ENCODE measurements at regions not wholly inside any gene's neighbourhood (a gene's known extent, or its start where the extent isn't known, plus 50 kb on each side); places are given as distances from the start of the nearest gene placed in this dataset.

DNA sequence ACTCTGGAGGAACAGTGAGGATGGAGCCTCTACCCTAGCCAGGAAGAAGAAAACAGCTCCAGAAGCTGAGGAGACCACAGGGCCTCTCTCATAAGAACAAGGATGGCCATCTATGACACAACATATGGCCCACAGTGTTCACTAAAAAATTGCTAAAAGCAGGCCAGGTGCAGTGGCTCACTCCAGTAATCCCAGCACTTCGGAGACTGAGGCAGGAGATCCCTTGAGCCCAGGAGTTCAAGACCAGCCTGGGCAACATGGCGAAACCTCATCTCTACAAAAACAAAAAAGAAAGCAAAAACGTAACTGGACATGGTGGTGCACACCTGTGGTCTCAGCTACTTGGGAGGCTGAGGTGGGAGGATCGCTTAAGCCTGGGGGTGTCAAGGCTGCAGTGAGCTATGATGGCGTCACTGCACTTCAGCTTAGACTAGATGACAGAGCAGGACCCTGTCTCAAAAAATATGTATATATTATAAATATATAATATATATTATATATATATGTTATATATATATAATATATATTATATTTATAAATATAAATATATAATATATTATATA lies 103.1 kb downstream of the TOMM20 start:
- DNase-seq: no peak

DNA sequence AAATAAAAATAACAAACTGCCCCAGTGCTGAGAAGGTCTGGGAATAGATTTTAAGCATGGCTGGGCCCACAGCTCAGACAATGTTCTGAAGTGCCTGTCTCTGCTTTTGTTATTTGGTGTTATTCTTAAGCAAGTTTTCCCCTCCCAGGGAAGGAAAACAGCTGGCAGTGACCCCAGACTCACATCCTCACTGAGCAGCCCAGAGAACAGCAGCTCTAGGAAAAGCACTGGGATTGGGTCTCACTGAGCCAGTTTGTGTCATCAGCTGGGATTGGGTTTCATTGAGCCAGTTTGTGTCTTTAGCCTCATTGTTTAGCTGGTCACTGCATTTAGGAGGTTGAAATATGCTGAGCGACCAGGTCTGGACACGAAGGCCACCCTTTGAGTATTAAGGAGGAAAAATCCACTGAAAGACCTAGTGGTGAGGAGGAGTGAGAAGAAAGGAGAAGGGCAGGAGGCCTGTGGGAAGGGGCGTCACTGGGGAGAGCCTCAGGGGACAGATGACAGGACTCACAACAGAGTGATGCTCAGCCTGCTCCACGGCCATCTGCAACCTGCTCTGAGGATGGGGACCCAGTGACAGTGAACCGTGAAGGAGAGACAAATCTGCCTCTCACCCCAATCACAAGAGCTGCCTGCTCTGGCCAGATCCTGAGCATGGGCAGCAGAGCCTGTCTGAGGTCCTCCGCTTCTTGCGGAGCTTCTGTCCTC lies 103.8 kb downstream of the TOMM20 start:
- peak in 1 of 2 experiments; percentile 11 for DNase-seq

DNA sequence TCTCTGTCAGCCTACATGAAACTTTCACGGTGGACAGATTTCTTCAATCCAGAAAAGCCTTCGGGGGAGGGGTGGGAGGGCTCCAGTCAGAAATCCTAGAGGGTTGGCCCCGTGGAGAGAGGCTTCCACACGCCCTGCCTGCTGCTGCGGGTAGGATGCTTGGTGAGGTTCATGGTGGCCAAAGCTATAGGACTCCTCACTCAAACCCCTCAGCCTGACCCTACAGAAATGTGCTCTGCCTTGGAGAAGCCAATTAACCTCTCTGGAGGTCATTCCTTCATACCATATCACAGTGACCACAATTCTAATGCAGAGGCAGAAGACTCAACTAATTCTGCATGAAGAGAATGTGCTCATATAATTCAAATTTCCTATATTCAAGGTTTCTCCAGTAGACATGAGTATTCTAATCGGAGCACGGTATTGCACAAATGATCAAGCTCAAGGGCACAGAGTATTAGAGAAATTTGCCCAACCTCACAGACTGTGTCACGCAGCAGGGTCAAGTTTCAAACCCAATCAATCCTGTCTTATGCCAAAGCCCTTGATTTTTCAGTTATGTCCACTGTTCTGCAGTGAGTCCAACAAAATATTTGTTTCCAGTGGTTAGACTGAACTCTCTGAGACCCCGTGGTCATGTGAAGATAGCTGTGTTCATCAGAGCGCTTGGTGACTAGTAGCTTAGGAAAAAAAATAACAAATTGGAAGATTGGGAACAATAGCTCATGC lies 104.8 kb downstream of the TOMM20 start:
- DNase-seq: no peak

DNA sequence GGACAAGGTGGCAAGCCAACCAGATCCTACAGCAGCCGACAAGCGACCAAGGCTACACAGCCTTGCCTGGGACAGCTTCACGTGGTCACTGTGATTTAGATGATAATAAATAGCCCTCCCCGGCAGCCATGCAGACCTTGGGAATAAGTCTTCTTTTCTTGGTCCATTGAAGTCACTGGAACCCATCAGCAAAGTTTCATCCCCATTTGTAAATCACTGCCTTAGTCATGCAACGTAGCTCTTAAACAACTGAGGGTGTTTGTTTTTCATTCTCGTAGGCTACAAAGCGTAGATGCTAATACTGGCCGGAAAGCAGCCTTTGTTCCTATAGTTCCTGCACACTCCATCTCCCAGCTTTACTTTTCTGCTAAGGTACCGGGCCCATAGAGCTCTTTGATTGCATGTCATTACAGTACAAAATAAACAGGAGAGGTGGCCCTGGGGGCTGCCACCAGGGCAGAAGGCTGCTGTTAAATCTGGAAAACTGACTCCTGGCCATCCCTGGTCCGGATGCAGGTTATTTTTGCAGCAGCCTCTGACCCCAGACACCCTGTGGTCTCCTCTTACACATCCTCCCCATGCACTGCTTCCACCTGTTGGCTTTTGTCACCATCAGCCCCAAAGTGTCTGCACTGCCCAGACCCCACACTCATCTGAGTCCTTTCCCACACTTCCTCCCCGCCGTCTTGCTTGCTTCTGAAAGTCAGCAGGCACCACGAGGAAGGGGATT lies 105.5 kb downstream of the TOMM20 start:
- DNase-seq: no peak

DNA sequence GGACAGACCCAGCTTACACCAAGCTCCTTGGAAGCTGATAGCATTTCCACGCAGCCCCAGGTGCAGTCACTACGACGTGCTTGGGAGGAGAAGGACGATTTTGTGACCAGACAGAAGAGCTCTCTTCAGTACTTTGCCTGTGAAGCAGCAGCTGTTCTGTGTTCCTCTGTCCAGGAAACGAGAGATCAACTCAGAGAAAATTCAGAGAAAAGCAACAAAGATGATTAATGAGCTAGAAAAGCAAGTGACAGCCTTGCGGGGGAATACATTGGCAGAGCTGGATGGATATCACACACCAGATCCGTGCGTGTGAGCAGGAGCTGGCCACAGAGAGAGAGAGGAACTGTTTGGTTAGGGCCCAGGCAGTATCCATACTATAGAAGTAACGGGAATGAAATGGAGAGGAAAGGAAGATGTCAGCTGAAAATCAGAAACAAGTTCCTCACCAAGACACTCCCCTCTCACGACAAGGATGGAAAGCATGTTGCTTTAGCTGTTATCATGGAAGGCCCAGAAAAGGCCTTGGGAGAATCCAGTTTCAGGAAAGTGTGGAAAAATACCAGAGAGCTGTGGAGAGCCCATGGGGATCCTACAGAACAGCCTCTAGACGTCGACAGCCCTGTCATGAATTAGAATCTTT lies 106.2 kb downstream of the TOMM20 start:
- peak in 1 of 2 experiments; percentile 20 for DNase-seq

DNA sequence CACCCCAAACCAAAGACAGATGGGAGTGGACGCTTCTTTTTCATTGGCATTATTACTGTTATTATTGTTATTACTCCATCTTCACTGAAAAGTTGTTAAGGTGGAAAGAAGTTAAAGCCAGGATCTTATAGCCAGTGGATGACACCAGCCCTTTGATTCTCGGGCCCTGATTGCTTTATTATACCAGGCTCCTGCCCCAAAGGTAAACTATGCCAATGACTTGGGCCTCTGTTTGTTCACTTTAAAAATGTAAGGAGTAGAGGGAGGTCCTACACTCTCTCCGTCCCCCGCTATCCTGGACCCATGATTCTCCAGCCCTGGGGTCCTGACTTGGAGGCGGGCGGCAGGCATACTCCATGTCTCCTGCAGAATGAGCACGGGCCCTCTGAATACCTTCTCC lies 106.8 kb downstream of the TOMM20 start:
- DNase-seq: no peak

DNA sequence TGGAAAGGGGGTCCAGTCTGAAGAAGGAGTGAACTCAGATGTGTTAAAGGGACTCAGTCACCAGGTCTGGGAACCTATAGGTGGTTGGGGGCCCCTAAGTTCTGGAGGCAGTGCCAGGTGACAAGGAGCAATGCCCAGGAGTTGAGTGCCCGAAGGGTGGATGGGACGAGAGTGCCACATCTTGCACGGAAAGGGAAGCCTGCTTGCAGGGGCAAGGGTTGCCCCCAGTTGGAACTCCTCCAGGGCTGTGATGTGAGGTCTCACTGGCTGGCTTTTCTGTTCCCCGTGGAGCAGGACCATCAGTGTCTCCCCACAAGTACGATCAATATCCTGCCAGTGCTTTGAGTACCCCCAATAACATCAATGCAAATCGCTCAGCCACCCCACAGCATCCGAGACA lies 107.3 kb downstream of the TOMM20 start:
- DNase-seq: no peak

DNA sequence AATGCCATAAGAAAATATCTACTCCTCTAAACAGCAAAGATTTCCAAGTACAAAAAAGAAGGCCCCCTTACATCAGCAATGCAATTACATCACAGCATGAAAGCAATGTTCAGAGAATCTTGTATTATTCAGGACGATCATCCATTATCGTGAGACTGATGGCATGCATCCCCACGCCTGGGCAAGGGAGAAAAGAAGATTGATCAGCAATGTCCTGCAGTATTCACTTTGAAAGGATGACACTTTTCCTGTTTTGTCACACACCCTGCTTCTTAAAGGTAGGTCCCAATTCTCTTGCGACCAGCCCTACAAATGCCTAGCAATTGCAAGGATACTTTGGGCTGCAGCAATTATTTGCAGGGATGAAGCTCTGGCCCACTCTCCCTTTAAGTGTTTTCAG lies 108.7 kb downstream of the TOMM20 start:
- no peak for DNase-seq

DNA sequence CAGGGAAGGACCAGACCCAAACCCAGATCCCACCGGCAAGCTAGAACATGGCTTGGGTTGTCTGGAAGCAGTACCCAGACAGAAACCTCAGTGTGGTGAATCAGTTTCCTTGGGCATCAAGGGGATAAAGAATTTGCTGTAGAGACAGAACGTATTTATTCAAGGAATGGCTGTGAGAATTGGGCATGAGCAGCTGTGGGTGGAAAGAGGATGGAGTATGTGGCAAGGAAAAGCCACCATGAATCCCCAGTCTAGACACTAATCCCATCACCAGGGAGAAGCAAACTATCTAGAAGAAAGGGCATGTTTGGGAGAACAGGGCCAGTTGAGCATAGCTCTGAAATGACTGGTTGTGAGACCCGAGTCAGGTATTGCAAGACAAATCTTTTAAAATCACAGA lies 109.2 kb downstream of the TOMM20 start:
- DNase-seq: no peak

DNA sequence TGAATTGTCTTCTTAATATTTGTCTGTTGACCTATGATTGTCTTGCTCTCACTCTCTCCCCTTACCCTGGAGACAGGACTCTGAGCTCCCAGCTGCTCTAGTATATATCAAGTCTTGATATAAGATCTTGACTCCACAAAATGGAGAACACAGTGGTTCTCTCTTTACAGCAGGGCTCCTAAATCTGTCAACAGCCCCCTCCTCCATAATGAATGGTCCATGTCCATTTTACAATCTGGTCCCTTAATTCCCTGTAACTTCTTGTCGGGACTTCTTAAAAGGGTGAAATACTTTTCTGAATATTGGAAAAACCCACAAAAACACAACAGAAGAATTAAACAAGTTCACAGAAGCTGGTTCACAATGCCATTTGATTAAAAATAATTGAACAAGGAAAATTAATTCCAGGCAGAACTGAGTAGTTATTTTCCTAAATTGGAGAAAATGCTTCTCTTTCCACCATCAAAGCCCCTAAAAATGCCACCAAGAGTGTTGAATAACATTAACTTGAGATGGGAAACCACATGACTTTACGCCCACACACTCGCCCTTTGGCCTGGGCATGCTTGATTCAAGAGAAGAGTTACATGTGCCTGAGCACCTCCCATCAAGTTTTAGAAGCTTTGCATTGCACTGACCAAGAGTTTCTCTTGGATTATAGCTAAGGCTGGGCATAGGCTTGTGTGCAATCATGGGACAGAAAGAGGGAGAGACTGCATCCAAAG lies 109.8 kb downstream of the TOMM20 start:
- no peak for DNase-seq

DNA sequence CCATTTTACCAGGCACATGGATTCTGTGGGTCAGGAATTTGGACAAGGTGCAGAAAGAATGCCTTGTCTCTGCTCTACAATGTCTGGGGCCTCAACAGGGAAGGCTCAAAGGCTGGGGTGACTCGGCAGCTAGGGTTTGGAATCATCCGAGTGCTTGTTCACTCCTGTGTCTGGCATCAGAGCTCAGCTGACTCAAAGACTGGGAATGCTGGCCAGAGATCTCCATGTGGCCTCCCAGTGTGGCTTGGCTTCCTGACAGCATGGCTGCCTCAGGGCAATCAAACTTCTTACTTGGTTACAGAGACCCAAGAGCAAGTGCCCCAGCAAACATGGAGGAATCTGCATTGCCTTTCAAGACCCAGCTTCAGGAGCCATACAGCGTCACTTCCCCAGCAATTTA lies 110.5 kb downstream of the TOMM20 start:
- DNase-seq: no peak

DNA sequence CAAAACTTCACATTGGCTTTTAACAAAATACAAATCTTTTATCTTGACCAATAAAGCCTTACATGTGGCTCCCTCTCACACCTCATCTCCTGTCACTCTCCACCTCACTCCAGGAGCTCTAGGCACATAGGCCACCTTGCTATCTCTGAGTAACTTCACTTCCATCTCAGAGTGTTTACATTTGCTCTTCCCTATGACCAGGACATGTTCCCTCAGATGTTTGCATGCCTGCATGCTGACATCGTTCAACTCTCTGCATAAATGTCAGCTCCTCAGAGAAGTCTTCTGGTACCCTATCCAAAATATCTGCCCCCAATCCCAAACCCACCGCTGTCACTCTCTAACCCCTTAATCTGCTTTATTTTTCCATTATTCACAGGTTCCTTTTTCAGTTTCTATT lies 110.9 kb downstream of the TOMM20 start:
- DNase-seq: no peak

DNA sequence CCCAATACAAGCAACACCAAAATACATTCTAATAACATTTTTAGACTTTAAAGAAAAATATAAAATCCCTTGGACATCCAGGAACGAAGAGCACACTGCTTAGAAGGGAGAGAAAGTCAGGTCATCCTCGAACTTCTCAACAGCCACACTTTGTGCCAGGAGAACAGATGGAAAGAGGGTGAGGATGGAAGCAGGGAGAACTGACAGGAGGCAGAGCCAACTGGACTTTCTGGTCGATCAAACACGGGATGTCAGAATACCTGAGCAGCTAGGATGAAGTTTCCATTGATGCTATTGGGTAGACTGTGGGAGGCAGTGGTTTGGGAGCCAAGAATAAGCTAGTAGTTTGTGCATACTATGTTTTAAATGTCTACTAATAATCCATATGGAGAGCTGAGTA lies 111.4 kb downstream of the TOMM20 start:
- DNase-seq: no peak

DNA sequence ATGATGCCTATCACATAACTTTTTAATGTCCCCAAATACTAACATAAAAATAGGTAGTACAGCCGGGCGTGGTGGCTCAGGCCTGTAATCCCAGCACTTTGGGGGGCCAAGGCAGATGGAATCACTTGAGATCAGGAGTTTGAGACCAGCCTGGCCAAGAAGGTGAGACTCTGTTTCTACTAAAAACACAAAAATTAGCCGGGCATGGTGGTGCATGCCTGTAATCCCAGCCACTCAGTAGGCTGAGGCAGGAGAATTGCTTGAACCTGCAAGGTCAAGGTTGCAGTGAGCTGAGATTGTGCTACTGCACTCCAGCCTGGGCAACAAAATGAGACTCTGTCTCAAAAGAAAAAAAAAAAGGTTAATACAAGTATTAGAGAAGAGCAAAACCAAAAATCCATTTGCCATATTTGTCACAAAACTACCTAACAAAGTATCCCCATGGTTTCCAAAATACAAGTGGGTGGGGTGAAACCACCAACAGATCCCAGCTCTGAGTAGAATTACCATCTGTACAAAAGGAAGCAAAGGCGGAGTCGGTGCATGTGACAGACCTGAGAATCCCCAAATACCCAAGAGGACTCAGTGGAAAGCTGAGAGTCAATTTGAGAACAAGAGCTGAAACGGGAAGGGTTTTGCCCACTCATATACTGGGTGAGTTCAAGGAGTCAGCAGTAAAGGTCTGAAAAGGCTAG lies 113.2 kb downstream of the TOMM20 start:
- DNase-seq: no peak

DNA sequence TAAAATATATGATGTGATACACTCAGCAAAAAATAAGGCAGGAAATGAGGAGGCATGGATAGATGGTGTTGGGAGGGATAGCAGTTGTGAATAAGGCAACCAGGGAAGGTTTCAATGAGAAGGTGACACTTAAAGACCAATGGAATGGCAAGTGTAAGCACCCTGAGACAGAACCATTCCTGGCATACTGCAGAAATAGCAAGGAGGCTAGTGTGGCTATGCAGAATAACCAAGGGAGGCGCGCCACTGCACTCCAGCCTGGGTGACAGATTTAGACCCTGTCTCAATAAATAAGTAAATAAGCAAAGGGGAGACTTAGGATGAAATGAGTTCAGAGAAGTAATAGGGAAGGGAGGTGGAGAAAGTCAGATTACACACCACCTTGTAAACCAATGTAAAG lies 113.9 kb downstream of the TOMM20 start:
- DNase-seq: no peak

DNA sequence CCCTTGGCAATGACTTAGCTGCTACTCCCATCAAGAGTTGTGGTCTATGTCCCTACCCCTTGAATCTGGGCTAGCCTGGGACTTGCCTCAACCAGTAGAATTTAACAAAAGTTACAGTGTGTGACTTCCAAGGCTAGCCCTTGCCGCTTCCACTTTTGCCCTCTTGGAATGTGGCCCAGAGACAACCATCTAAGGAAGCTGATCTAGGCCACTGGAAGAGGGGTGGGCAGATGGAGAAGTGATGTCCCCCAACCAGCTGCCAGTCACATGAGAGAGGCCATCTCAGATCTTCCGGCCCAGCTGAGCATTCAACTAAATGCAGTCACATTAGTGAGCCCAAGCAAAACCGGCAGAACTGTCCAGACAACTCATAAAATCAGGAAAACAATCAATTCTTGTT lies 115.1 kb downstream of the TOMM20 start:
- DNase-seq: no peak

DNA sequence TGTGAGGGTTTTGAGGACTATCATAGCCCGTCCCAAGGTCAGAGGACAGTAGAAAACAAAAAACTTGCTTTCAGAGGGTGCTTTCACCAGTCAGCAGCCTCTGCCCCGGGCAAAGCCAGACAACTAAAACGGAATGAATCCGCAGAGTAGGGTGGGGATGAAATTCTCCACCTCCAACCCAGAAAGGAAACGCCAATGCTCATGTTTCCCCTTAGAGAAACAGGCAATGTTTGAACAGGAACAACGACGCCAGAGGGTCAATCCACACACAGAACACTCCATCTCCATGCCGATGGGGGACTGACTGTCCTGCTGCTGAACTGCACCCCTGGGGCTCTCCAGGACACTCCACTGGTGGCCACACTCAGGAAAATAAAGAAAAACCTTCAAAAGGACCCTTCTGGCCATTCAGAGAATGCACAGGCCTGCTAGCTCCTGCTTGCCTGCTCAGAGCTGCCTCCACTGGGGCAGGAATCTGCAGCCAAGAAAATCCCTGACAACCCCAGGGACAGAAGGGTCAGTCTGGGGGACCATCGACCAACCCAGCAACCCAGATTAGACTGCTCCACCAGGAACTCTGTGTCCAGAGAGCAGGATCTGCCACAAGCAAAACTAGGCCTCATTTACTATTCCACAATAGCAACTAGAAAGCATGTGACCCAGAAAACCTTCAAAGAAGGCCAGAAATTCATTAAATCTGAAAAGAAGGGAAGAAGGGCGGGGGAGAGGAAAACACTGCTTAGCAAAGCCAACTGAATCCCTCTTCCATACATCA lies 116.0 kb downstream of the TOMM20 start:
- DNase-seq: no peak

DNA sequence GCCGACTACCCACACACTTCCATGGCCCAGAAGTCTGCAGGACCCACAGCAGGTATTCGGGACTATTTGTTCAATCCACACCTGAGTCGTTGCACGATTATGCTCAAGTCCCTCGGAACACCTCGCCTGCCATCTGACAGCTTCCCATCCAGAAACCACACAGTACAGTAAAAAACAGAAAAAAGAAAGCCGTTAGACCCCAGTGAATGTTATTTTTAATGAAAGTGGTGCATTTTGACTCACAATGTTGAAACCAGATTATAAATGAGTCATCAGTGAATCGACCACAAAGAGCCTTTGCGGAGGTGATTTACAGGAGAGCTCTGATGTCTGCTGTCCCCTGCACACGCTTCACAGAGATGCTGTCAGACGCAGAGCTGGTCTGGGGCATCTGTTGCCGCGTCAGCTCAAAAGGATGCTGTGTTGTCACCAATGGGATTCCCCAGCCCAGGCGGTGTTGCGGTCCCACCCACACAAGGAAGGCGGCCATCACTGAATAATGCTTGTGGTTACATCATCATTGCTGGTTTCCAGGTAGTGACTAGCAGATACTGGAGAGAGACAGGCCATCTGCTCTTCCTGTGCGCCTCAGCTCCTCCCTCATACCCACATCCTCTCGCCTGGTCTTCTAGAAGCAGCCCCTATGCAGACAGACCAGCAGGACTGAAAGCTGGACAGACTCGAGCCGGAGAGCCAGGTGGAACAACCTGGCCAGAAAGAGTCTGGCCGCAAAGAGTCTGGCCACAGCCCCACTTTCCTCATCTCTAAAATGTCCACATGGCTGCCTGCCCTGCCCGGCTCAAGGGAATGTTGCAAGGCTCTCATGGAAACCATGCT lies 116.8 kb downstream of the TOMM20 start:
- DNase-seq: no peak

DNA sequence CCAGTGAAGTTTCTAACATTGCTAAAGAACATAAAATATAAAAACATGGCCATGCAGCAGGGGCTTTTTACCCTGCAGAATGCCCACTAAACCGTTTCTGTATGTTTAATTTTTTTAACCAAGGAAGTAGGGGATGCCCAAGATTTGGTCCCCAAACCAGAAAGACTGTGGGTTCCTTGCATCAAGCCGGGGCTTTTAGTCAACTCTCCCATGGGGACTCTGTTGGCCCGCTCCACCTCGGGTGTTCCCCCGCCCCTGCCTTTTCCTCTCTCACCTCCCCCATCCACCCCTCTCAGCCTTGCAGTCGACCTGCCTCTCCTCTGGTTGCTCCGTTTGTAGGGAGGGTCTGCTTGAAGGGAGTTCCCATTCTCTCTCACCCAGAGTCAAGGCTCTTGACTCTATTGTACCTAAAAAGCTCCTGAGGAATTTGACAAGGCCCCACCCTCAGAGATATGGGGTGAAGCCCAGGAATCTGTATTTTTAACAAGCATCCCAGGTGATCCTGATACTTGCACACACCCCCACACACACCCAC lies 117.5 kb downstream of the TOMM20 start:
- DNase-seq: no peak
